HCEC 1CT (cell line): ENCODE measurements at regions not wholly inside any gene's neighbourhood (a gene's known extent, or its start where the extent isn't known, plus 50 kb on each side); places are given as distances from the start of the nearest gene placed in this dataset.

ENCODE experiments used
- DNase-seq: peaks from one replicate; pipeline ENCODE4 v3.0.0-alpha.2; 2017

DNA sequence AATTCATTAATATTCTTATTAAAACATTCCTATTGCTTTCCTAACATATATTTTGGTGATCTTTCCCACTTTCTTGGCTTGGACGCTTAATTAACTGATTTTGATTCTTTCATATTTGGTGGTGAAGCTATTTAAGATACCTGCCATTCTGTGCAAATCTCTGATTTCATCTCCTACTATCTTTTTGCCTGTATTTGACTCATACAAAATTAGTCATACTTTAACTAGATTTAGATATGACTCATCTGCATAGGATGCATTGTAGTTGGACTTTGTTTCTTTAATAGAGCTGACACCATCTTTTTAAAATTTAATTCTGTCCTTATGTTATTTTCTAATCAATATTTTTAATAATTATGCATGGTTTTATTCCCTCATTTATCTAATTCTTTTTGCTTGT, 93.8 kb upstream of the PLPPR4 start:
- peak; percentile 65 for DNase-seq

GRCh38 chr1:99171184-99171813, 93.0 kb upstream of the PLPPR4 start:
- DNase-seq = no peak

DNA sequence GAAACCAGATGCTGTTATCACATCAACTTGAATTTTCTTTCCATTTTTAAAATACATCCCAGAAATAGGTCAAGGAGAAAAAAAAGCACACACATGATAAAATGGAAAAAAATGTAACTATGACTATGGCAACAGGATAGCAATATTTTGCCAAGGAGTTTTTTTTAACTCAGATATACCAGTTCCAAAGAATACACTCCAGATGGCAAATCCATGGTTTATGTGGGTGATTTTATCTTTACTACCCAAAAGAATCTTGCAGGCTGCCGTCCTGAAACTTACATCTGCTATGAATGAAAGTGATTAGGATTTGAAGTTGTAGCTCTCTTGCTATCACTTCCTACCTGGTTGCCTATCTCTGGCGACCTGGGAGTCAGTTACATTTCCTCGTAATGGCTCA, 91.0 kb upstream of the PLPPR4 start:
- no peak for DNase-seq

GRCh38 chr1:99173900-99174299, 90.4 kb upstream of the PLPPR4 start:
- no peak for DNase-seq

GRCh38 chr1:99176753-99177152, 87.5 kb upstream of the PLPPR4 start:
- no peak for DNase-seq

DNA sequence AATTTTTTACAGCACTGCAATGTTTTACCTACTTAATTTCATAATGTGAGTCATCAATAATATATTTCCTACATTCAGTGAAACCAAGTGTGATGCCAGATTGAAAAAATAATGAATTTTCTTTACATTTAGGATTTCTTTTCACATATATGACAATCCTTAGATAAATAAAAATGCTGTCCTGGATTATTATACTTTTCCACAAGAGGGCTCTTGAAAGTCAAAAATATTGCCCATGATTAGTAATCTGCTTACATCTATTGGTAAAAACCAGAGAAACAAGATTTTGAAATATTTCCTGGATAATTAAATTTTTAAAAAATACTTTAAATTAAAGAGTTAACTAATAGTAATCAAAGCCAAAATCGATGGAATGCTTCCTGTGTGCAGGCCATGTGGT, 86.8 kb upstream of the PLPPR4 start:
- DNase-seq = peak; percentile 10

DNA sequence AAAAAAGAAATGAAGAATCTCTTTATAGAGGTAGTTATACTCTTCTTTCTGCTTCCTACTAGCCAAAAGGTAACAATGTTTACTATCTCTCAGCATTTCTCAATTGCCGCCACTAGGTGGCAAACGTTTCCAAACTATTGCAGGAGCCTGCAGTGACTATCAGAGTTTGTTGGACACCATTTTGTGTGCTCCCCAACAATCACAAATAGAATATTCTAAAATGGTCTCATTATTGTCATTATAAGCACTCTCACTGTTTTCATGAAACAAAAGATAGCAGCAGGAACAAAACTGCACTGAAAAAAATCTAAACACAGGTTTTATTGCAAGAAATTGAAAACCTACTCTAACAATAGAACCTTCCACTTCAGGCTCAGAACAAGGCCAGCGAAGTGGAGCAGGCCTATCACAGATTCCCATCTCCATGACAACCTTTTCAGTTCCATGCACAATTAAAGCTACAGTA, 83.9 kb upstream of the PLPPR4 start:
- DNase-seq = peak; percentile 69

- no peak for DNase-seq
These were observed 83.4 kb upstream of the PLPPR4 start for GRCh38 chr1:99180915-99181314.

- DNase-seq = no peak
These were observed 82.4 kb upstream of the PLPPR4 start for GRCh38 chr1:99181892-99182291.

DNA sequence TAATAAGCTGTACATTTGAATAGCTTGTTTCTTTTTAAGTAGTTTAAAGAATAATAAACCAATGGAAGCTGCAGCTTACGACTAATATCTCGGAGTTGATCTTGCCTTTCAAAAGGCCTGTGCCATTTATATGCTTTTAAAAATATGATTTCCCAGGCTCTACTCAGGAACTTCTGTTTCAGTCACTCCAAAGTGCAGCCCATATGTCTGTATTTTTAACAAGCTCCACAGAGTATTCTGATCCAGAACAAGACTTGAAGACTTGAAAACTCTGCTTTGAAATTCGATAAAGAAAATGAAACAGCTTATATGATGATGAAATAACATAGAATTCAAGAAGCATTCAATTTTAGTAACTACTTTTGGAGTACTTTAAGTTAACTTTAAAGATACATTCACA, 79.1 kb upstream of the PLPPR4 start:
- no peak for DNase-seq

GRCh38 chr1:99193431-99193830, 70.9 kb upstream of the PLPPR4 start:
- no peak for DNase-seq

DNA sequence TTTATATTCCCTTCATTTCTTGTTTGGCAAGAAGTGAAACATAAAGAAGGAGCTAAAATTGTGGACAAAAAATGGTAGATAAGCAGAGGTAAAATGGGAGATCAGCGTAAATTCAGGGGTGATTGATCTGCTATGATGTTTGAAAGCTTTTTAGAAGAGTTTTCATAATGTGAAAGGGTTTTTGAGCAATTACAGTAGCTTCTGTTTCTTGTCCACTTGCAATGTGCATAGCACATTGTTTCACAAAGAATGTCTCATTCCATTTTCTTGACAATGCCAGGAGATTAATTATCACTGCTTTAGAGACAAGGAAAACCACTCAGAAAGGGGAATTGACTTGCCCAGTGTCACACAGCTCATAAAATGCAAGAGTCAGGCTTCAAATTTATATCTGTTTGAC, 65.9 kb upstream of the PLPPR4 start:
- DNase-seq = no peak

GRCh38 chr1:99207216-99207615, 57.1 kb upstream of the PLPPR4 start:
- no peak for DNase-seq
